ENCODE measurements at regions not wholly inside any gene's neighbourhood (a gene's known extent, or its start where the extent isn't known, plus 50 kb on each side); places are given as distances from the start of the nearest gene placed in this dataset.

DNA sequence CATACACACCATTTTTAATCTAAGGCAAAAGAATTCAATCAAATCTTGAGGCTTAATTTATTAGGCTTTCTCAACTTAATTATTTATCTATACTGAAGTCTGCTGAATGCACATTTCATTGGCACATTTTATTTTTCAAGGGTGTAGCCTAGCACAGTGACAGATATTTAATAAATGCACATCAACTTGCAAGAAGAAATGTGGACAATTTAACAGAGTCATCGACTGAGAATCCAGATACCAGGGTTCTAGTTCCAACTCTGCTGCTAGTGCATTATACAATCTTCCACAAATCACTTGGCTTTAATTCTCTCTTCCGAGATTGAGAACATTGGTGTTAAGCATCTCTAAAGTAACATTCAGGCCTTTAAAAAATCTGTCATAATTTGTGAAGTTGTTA, 88.5 kb upstream of the RBBP8 start:
- no peaks in the 10 kb centered on the region for H3K9me3 Mint-ChIP-seq
- intact Hi-C loops (cut with micrococcal nuclease) = no loop called here
- H3K4me3 Mint-ChIP-seq (ENCODE audit: low read depth) = no peak overlapping the region

DNA sequence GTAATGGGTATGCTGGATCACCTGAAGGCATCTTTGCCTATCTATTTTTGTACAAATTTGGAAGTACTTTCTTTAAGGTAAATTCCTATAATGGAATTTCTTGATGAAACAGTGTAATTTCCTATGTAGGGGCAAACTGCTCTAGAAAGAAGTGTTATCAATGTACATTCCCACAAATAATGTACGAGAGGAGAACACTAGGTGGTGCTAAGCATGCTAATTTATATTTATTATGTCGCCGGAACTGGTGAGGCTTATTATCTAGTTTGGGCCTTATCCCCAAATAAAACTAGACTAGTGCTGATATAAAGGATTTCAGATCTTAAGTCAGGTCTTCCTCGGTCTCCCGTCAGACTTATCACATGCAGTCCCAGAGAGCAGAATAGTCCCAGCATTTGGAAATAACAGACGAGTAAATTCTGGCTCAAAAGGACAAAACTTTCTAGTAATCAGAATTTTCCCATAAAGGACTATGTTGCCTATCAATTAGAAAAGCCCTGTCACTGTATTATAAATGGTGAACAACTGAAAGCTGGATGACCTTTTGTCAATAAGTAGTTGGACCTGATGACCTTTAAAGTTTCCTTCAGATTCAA, 86.9 kb upstream of the RBBP8 start:
- intact Hi-C loops (cut with micrococcal nuclease) = no loop called here

More for the DNA sequence above, 88.5 kb upstream of the RBBP8 start:
- Mint-ChIP-seq H3K27ac (no peak overlapping the region), H3K27me3 (ENCODE audit: low read depth) (peaks cover 14% of the 10 kb centered on the region), H3K36me3 (ENCODE audit: low read depth) (no peaks in the 10 kb centered on the region), H3K4me1 (ENCODE audit: low read depth) (peaks cover 10% of the 10 kb centered on the region)
- no peak for DNase-seq (ENCODE audit: low spot score)

DNA sequence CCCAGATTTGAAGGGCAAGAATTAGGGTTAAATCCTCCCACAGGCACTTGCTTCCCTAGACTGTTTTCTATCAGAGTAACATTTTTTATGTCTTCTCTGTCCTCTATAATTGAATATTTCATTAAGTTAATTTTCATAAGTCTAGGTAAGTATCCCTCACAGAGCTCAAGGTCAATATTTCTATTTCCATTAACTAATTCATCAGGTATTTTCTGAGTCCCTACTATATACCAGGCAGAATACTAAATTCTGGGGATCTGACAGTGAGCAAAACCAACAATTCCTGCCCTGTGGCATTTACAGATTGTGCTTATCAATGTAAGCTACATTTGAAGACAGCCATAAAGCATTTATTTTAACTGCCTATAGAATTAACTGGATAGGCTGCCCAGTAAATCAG, 86.4 kb upstream of the RBBP8 start:
- Mint-ChIP-seq H3K36me3 (ENCODE audit: low read depth) (no peaks in the 10 kb centered on the region), H3K27ac (no peak overlapping the region), H3K4me1 (ENCODE audit: low read depth) (peaks cover 10% of the 10 kb centered on the region), H3K4me3 (ENCODE audit: low read depth) (no peak overlapping the region), H3K9me3 (no peaks in the 10 kb centered on the region), H3K27me3 (ENCODE audit: low read depth) (peaks cover 25% of the 10 kb centered on the region)
- DNase-seq (ENCODE audit: low spot score) = no peak
- intact Hi-C loops (cut with micrococcal nuclease) = no loop called here

More for the DNA sequence above, 86.9 kb upstream of the RBBP8 start:
- H3K36me3 Mint-ChIP-seq (ENCODE audit: low read depth) = no peaks in the 10 kb centered on the region
- no peaks in the 10 kb centered on the region for H3K9me3 Mint-ChIP-seq
- no peak overlapping the region for H3K4me3 Mint-ChIP-seq (ENCODE audit: low read depth)
- H3K27ac Mint-ChIP-seq = no peak overlapping the region
- H3K27me3 Mint-ChIP-seq (ENCODE audit: low read depth) = peaks cover 20% of the 10 kb centered on the region
- H3K4me1 Mint-ChIP-seq (ENCODE audit: low read depth) = peaks cover 10% of the 10 kb centered on the region
- no peak for DNase-seq (ENCODE audit: low spot score)

DNA sequence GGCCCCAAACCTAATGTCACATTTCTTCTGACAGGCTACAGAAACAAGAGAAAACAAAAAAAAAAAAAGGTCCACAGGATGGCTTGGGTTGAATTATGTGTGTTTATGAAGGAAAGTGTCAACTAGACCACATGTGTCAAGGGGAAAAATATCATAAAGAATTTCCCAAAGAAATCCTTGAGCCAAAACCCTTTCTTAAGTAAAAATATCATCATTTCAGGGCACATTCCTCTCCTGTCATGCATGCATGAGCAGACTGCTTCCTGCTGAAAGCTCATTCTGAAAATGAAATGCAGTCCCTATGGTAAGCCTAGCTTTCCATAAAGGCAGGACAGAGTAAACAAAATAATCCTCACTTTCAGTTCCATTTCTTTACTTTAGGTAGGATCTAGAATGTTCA, 85.7 kb upstream of the RBBP8 start:
- intact Hi-C loops (cut with micrococcal nuclease) = no loop called here
- Mint-ChIP-seq H3K4me3 (ENCODE audit: low read depth) (no peak overlapping the region), H3K27me3 (ENCODE audit: low read depth) (peaks cover 29% of the 10 kb centered on the region), H3K4me1 (ENCODE audit: low read depth) (peaks cover 10% of the 10 kb centered on the region), H3K36me3 (ENCODE audit: low read depth) (no peaks in the 10 kb centered on the region), H3K9me3 (no peaks in the 10 kb centered on the region), H3K27ac (no peak overlapping the region)
- no peak for DNase-seq (ENCODE audit: low spot score)

DNA sequence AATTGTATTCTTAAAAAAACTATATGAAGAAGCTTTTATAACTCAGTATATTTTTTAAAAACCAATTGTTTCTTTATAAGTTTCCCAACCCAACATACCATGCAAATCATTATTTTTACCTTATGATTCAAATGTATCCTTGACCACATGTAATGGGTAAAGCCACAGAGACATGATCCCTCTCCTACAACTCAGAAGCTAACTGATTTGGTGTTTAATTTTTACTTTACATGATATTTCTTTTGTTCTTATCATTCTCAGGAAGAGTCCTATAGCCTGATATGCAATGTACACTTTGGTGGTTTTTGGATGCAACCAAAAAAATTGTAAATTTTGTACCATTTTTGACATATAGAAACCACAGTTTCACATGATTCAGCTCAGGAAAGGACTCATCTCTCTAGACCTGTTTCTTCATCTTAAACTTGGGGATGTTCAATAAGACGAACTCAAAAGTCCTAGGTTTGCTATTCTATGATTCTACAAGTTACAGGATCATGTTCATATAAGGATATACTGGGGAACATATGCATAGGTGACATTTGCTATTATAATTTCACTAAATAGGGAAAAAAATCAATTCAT, 85.2 kb upstream of the RBBP8 start:
- Mint-ChIP-seq H3K27me3 (ENCODE audit: low read depth) (peaks cover 35% of the 10 kb centered on the region), H3K36me3 (ENCODE audit: low read depth) (no peaks in the 10 kb centered on the region), H3K27ac (no peak overlapping the region), H3K4me3 (ENCODE audit: low read depth) (no peak overlapping the region), H3K9me3 (no peaks in the 10 kb centered on the region), H3K4me1 (ENCODE audit: low read depth) (peaks cover 10% of the 10 kb centered on the region)
- intact Hi-C loops (cut with micrococcal nuclease) = loop anchor here (1.0 kb wide), 1 partner anchor 9 kb away; no protein-coding TSS in a partner anchor
- no peak for DNase-seq (ENCODE audit: low spot score)

DNA sequence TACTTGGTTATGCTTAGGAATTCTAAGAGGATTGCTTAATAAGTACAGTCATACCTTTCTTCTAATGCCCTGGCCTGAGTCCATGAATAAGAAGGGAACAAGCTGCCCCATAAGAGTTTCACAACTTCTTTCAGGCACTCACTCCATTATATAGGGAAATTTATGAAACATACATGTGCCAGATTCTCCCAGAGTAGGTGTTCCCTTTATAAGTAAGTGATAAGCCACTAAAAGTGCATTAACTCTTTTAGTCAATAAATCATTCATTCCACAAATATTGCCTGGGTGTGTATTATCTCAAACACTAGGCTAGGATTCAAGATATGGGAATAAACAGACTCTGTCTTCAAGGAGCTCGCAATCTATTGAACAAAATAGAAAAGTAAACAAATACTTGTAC, 84.5 kb upstream of the RBBP8 start:
- Mint-ChIP-seq H3K4me3 (ENCODE audit: low read depth) (no peak overlapping the region), H3K27me3 (ENCODE audit: low read depth) (peaks cover 37% of the 10 kb centered on the region), H3K36me3 (ENCODE audit: low read depth) (no peaks in the 10 kb centered on the region), H3K9me3 (no peaks in the 10 kb centered on the region), H3K27ac (no peak overlapping the region), H3K4me1 (ENCODE audit: low read depth) (peaks cover 10% of the 10 kb centered on the region)
- intact Hi-C loops (cut with micrococcal nuclease) = loop anchor here (1.0 kb wide), 1 partner anchor 9 kb away; no protein-coding TSS in a partner anchor
- DNase-seq (ENCODE audit: low spot score) = no peak

DNA sequence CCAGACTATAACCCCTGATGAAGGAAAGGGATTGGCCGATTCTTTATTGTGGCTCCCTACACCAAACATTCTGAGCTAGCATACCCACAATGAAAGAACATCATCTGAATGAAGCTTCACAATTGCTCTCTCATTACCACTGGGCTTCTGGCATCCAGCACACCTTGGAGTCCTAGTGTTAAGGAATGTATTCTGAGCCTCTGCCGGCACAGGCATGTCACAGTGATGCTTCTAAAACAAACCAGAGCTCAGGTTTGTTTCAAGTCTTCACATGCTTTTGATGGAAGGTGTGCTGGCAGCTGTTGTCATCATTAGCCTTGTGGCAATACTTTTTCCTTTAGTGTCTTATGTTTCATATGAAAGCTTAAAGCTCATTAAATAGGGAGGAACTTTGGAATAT, 76.3 kb upstream of the RBBP8 start:
- Mint-ChIP-seq H3K4me1 (ENCODE audit: low read depth) (no peaks in the 10 kb centered on the region), H3K27ac (no peak overlapping the region), H3K27me3 (ENCODE audit: low read depth) (peaks cover 64% of the 10 kb centered on the region), H3K36me3 (ENCODE audit: low read depth) (no peaks in the 10 kb centered on the region), H3K9me3 (no peaks in the 10 kb centered on the region), H3K4me3 (ENCODE audit: low read depth) (no peak overlapping the region)
- intact Hi-C loops (cut with micrococcal nuclease) = no loop called here
- no peak for DNase-seq (ENCODE audit: low spot score)

DNA sequence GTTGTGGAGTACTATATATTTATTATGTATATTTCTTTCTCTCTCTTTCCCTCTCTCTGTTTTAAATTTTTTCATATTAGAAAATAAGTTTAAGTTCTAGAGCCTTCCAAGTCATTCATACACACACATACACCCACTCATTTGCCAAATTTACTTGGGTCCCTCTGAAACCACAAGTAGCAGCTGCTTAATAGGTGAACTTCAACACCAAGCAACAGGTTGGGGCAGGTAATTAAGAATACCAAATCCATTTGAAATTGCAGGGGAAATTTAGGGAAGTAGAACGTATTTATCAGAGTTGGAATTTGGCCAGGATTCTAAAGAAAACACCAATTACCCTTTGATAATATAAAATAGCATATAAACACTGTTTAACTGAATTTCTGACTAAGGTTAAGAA, 75.0 kb upstream of the RBBP8 start:
- H3K4me1 Mint-ChIP-seq (ENCODE audit: low read depth) = no peaks in the 10 kb centered on the region
- no peaks in the 10 kb centered on the region for H3K36me3 Mint-ChIP-seq (ENCODE audit: low read depth)
- no peak overlapping the region for H3K27ac Mint-ChIP-seq
- H3K4me3 Mint-ChIP-seq (ENCODE audit: low read depth) = no peak overlapping the region
- H3K27me3 Mint-ChIP-seq (ENCODE audit: low read depth) = peaks cover 55% of the 10 kb centered on the region
- no peak for DNase-seq (ENCODE audit: low spot score)
- intact Hi-C loops (cut with micrococcal nuclease) = no loop called here
- H3K9me3 Mint-ChIP-seq = no peaks in the 10 kb centered on the region

DNA sequence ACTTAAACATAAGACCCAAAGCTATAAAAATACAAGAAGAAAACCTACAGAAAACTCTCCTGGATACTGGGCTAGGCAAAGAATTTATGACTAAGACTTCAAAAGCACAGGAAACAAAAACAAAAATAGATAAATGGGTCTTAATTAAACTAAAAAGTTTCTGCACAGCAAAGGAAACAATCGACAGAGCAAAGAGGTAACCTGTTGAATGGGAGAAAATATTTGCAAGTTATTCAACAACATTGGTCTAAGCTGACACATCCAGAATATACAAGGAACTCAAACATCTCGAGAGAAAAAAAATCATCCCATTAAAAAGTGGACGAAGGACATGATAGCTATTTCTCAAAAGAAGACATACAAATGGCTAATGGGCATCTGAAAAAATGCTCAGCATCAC, 72.3 kb upstream of the RBBP8 start:
- intact Hi-C loops (cut with micrococcal nuclease) = no loop called here
- Mint-ChIP-seq H3K9me3 (no peaks in the 10 kb centered on the region), H3K27ac (no peak overlapping the region), H3K36me3 (ENCODE audit: low read depth) (no peaks in the 10 kb centered on the region), H3K27me3 (ENCODE audit: low read depth) (peaks cover 65% of the 10 kb centered on the region), H3K4me1 (ENCODE audit: low read depth) (no peaks in the 10 kb centered on the region), H3K4me3 (ENCODE audit: low read depth) (no peak overlapping the region)
- no peak for DNase-seq (ENCODE audit: low spot score)

DNA sequence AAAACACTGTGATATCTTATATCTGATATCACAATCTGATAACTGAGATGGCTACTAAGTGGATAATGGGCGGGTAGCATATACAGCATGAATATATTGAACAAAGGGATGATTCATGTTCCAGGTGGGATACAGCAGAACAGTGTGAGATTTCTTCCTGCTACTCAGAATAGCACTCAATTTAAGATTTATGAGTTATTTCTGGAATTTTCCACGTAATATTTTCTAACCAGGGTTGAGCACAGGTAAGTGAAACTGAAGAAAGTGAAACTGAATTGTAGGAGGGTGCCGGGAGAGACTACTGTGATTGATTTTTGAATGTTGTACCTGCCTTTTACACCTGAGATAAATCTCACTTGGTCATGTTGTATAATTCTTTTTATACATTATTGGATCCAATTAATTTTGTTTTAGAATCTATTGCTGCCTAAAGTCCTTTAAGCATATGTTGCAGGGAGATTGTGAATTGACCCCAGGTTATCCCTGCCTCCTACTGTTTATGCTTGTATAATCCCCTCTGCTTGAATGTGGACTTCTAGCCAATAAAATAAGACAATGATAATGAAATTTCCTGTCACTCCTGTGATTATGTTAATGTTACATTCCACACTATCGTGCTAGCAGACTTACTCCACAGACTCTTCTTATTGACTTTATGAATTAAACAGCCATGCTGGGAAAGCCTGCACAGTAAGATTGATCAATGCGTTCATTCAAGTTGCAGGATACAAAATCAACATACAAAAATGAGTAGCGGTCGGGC, 67.6 kb upstream of the RBBP8 start:
- Mint-ChIP-seq H3K4me3 (ENCODE audit: low read depth) (no peak overlapping the region), H3K27me3 (ENCODE audit: low read depth) (peaks cover 54% of the 10 kb centered on the region), H3K4me1 (ENCODE audit: low read depth) (no peaks in the 10 kb centered on the region), H3K36me3 (ENCODE audit: low read depth) (no peaks in the 10 kb centered on the region), H3K27ac (no peak overlapping the region), H3K9me3 (no peaks in the 10 kb centered on the region)
- DNase-seq (ENCODE audit: low spot score) = no peak
- intact Hi-C loops (cut with micrococcal nuclease) = no loop called here

DNA sequence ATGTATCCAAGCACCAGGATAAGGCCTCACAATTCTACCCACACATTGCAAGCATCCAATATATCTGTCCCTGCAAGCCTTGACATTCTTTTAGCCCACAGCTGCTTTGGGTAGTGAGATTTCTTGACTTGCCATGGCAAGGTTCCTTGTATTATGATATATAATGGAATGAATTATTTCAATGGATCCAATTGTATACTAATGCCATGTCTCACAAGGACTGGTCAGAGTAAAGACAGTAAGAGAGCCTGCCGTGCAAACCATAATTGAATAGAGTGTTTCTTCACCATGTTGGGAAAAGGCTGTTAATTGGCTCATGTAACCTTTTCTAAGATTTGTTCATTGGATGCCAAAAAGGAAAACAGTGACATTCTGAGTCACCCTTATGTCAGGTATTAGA, 64.3 kb upstream of the RBBP8 start:
- Mint-ChIP-seq H3K27me3 (ENCODE audit: low read depth) (peaks cover 35% of the 10 kb centered on the region), H3K36me3 (ENCODE audit: low read depth) (no peaks in the 10 kb centered on the region), H3K27ac (no peak overlapping the region), H3K9me3 (no peaks in the 10 kb centered on the region), H3K4me3 (ENCODE audit: low read depth) (no peak overlapping the region), H3K4me1 (ENCODE audit: low read depth) (peaks cover 10% of the 10 kb centered on the region)
- intact Hi-C loops (cut with micrococcal nuclease) = no loop called here
- no peak for DNase-seq (ENCODE audit: low spot score)

DNA sequence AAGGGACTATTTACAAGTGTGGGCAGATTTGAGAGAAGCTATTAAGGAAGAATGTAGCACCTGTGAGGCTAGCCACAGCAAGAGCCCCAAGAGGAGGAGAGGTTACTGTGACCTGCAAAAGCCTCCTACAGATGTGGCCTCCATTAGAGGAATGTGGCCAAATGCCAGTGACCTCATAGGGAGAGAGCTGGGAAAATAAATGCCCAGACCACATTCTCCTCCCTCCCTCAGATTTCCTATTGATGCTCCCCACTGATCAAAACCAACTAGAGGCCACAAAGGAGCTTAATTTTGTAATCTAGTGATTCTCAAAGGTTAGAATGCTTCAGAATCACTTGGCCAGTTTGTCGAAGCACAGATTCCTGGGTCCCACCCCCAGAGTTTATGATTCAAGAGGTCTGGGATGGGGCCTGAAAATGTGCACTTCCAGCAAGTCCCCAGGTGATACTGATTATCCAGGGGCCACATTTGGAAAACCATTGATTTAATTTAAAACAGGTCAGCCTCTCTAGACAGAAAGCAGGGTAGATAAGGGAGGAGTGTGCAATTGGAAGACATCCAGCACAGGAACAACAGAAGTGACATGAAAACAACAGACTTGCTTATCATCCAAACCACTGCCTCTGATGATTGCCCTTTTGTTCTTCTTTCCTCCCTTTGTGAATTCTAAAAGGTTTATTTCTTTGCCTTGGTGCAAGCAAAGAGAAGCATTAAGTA, 61.2 kb upstream of the RBBP8 start:
- Mint-ChIP-seq H3K27ac (no peak overlapping the region), H3K4me1 (ENCODE audit: low read depth) (peaks cover 10% of the 10 kb centered on the region), H3K36me3 (ENCODE audit: low read depth) (no peaks in the 10 kb centered on the region), H3K9me3 (no peaks in the 10 kb centered on the region), H3K27me3 (ENCODE audit: low read depth) (peaks cover 16% of the 10 kb centered on the region), H3K4me3 (ENCODE audit: low read depth) (no peak overlapping the region)
- no peak for DNase-seq (ENCODE audit: low spot score)
- intact Hi-C loops (cut with micrococcal nuclease) = no loop called here

All from activated T-helper 2 cell treated with anti-CD3 and anti-CD28 coated beads, Interferon-gamma antibody, Interleukin-2, Interleukin-4, amounts not matched to agents 10 μg/mL and 5 μg/mL and 100 μg/mL, durations not matched to agents 14 hours and 24 hours and 36 hours (primary cell).